ENCODE measurements at regions not wholly inside any gene's neighbourhood (a gene's known extent, or its start where the extent isn't known, plus 50 kb on each side); places are given as distances from the start of the nearest gene placed in this dataset.
"Not testable (repeated sequence)": the region's sequence is repeated elsewhere in the genome, so short reads cannot be mapped to it uniquely, and the experiment has no call there.

DNA sequence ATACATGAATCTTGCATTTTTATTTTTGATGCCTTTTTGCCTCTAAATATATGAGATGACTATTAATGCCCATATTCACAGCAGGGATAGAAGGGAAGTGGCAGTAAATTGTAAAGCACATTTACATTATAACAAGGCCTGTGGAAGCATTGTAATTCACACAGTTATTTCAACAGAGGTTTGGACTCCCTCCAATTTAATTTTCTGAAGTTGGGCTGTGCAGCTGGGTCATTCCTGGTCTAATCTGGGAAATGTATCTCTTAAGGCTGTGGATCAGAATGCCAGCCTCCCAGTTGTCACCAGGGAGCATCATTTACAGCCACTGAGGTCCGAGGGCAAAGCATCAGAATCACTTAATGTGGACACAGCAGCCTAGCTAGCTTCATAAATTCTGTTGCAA is 434.5 kb downstream of the MFSD1 start:
- DNase-seq, result no peak

DNA sequence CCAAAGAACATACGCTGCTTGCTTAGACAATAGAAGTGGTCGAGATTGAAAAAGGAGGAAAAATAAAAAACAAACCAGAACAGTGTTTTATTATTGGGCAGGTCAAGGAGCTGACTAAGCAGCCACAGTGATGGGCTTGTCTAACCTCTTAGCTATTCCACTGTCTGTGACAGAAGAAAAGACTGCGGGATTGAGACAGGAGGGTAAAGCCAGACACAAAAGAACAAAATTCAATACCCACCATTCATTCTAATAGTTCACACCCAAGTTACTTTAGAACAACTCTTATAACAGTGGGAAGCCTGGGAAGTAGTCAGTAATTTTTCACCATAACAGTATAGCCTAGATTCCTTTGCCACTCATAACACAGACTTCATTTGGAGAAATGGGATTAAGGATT is 435.4 kb downstream of the MFSD1 start:
- DNase-seq, result no peak

DNA sequence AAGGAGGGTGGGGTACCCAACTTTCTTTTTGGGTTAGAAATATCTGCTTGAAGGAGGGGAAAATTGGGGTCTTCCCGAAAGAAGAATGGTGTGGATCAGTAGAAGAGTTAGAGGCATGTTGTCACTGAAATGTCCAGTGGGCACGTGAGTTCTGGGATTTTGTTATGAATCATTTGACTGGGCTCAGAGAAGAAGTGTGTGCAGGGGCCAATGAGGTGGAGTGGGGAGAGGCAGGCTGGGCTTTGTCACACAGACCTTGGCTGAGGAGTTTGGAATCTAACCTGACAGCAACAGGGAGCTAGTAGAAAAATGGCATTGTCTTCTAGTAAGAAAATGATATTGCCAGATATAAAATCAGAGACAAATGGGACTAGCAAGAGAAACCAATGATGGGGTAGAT is 436.8 kb downstream of the MFSD1 start:
- no peak for DNase-seq

DNA sequence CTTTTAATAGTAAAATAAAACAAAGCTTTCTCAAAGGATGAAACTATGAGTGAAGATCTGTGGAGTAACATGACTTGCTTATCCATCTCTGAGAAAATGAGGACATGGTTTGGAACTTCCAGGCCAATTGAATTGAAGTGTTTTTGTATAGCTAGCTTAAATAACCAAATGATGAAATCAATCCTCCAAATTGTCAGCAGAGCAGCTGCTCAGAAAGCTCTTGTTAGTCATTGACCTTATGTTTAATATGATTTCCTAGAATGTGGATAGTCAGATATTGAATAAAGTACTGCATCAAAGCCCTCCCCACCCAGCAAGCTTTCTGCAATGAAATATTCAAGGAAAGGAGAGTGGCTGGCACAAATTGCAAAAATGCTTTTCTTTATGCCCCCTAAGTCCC is 437.2 kb downstream of the MFSD1 start:
- no peak for DNase-seq

DNA sequence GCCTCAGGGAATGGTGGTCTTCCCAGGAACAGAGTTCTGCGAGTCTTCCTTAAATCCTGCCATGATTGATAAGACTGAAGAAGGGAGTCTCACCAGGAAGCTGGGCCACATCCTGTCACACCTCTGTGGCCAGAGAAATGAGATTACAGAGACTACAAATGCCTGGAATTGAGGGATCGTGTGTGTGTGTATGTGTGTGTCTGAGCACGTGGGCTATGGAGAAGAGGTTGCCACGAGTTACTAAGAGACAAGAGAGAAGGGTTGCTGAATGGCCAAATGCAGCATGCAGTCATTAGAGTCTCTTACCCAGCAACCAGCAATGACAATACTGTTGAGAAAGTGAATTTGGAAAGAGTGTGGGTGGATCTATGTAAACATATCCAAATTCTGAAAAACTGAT is 443.1 kb downstream of the MFSD1 start:
- no peak for DNase-seq

DNA sequence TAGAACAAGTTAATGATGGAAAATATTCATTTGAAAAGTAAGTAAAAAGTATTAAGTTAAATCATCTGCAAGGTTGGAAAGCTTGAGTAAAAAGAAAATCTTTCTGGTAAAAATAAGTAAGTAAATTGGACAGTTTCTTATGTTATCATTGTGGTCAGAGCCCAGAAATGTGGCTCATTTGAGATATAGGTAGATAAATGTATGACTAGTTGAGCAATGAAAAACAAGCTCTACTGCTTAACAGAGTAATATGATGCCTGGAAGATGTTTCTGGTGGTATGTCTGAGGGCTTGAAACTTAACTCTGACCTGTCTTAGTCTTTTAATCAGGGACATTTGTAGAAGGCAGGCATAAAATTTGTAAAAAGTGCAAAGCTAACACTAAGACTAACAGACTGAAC is 444.0 kb downstream of the MFSD1 start:
- no peak for DNase-seq

DNA sequence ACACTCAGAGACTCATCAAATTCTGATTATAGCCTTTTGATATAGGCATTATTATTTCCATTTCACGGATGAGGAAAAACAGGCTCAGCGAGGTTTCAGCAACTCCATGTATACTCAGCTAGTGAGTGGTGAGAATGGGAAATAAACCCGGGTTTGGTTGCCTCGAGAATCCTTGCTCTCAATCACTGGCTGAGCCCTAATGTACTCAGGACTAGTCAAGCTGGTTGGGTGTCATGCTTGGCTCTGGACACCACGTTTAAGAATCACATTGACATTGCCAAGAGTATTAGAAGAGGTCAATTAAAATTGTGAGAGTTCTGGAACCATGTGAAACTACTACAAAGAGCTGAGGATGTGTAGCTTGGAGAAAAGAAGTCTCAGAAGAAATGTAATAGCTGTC is 444.5 kb downstream of the MFSD1 start:
- no peak for DNase-seq

DNA sequence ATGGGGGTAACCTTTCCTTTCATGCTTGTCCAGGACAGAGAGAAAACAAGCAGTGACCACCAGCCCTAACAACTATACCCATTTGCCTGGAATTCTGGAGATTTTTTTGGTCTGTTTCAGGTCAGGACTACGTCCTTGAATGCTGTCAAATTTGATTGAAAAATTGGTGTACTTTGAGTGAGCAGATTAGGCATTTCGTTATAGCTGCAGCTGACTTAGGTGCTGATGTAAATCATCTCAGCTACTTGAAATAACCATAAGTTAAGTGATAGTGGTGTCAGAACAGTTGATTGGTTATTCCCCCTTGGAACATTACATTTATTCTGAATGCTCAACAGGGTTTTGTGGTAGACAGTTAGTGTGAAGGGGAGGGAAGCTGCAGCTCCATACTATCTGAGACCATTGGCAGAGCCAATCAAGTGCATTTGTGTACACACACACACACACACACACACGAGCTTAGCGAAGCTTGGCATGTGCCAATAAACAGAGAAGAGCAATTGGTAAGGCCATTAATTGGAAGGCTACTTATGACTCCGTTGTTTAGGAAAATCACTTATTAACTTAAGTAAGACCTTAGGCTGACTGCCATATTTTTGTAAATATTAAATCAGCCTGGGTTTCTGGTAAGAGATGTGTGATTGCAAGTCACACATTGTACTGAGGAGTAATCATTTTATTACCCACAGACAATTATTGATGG is 447.8 kb downstream of the MFSD1 start:
- DNase-seq, result no peak

DNA sequence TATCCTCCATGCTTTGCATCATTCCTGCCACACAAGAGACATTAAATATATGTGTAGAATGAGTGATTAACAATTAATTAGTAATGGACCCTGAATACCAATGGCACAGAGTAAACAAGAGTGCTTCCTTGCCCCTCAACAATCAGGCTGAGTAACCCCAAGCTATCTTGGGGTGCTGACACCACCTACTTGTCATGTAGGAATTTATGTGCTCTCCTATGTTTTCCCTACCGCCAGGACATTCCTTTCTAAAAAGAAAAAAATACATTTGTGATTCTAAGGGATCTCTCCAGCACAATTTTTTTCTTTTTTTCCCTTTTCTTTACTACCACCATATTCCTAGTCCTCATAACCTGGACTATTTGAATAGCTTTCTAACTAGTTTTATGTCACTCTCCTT is 449.1 kb downstream of the MFSD1 start:
- no peak for DNase-seq

DNA sequence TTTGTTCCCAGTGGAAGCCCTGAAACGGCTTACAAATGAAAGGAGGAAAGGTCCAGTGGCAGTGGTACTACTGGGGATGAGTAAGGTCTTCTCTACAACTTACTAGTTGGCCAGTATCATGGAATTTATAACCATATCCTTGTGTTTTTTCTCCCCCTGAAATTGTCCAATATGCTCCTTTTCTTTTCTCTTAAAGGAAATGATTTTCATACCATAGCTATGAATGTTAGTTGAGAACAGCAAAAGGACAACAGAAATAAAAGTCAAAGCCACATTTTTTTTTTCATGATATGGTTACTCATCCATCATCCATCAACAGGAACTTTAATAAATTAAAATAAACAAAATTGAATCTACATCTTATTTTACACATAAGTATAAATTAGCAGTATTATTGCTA is 450.4 kb downstream of the MFSD1 start:
- peak; percentile 43 for DNase-seq

DNA sequence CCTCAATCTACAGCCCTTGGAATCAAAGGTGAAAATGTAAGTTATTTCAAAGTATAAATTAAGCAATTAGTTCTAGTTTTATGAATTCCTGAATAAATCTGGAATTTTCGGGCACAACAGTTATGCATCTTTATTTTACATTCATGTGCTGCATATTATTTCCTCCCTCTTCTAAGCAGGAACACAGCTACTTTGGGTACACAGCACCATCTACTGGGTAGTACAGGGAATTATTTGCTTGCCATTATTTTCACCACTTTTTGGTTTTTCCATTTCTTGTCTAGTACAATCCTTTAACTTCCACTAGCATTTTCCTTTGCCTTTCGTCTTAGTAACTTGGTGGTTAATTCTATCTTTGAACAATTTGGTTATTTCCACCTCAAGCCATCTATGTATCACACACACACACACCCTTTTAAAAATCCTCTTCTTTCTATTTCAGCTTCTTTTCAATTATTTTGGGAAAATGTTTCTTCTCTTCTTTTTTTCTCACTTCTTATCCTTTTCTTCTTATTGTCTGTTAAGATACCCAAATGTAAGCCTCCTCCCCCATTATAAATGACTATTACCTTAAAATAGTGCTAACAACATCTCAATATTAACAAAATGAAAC is 451.0 kb downstream of the MFSD1 start:
- DNase-seq, result peak; percentile 88

DNA sequence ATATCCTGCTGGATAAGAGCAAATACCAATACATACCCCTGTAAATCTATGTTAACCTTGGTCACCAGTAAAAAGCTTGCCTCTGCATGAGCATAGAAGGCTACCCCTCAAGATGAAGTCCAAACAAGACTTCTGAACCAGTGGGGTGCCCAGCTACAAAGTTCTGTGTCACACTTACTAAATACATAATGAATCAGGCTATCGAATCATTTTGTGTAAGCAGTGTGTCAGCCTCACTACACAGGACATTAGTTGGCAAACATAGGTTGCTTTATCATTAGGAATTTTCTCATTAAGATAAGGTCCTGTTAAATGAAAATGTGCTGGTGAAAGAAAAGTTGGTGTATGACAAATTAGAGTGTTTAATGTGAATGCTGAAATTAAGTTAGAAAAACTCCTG is 452.0 kb downstream of the MFSD1 start:
- no peak for DNase-seq

DNA sequence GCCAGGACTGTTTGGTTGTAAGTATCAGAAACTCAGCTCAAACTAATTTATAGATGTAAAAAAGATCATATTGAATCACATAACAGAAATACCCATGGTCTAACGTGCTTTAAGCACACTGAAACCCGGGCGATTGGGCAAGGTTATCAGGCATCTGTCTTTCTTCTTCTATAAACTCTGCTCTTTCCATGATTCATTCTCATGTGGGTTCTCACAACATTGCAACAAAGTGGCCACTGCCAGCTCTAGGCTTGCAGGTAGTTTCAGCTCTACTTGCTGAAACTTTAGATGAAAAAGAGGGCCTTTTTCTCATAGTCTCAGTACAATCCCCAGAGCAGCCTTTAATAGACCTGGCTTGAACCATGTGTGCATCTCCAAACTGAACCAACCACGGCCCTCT is 456.1 kb downstream of the MFSD1 start:
- no peak for DNase-seq

DNA sequence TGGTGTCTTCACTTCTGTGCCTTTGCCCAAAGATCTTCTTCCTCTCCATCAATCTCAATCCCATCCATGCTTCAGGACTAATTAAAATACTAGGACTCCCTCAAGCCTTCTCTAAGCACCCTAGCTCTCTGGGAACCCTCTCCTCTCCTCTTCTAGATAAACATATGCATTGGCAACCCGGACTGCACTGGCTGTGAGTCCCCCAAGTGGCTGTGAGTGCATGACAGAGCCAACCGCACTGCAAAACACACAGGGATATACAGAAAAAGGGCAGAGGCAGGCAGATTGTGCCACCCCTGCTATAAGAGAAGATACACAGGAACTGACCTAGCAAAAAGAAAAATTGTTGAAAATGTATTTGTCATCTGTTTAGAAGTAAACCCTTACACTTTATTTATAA is 457.1 kb downstream of the MFSD1 start:
- no peak for DNase-seq

DNA sequence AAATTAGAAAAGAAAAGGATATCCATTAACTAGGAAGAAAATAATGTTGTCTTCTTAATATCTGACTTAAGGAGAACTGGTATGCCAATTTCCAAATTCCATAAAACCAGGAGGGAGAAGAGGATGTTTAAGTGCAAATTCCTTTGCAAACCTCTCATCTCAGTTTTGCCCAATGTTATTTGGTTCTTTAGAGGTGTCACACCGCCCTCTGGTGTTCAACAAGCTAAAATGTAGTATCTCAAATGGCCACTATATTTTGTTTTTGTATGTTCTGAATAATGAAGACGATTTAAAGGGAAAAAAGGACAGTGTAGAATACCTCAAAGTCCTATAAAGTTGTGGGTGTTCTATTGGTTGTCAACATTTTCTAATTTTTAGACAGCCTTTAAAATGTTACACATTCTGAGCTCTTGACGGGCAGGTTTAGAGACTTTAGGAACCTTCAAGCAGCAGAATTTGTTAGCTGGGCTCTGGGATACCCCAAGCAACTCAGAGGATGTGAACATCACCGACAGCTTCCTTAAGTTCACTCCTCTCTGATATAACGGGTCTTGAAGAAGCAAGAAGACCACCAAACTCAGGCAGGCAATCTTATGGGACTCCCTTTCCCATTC is 458.3 kb downstream of the MFSD1 start:
- DNase-seq, result peak; percentile 84

DNA sequence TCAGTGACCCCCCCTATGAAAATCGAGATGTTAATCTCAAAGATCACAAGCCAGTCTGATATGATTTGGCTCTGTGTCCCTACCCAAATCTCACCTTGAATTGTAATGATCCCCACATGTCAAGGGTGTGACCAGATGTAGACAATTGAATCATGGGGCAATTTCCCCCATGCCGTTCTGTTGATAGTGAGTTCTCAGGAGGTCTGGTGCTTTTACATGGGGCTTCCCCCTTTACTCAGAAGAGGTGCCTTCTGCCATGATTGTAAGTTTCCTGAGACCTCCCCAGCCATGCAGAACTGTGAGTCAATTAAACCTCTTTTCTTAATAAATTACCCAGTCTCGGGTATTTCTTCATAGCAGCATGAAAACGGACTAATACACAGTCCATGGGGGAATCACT is 459.5 kb downstream of the MFSD1 start:
- DNase-seq, result not testable (repeated sequence)

DNA sequence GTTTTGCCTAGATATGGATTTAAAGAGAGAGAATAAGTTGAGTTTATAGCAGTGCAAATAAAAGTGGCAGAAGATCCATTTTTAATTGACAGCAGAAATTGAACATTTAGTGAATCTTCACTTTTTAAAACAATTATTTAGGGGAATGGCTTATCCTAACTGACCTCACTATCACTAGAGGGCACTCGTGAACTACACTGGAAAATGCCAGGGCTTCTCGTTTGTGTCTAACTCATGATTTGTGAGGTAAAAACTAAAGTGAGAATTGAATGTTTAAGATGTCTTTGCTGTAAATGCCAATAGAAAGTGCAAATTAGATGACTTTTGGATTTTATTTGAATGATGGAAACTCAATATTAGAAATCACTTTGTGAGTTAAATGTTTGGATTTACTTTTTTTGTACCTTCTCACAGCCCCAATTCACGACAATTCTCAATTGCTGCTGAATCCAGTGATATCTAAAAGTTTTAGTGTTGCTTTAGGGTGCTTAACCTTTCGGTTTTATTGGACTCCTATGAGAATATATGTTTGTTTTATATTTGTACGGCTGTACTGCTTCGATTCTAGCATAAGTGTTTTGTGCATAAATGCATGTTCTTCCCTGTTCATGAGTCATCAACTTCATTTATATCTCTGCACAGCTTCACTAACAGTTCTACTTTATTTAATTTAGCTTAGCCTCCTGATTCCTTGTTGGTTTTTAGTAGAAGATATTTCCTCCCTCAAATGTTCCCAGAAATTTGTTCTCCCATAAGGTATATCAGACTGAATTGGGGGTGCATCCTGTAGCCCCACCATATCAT is 462.1 kb downstream of the MFSD1 start:
- DNase-seq, result peak; percentile 78

DNA sequence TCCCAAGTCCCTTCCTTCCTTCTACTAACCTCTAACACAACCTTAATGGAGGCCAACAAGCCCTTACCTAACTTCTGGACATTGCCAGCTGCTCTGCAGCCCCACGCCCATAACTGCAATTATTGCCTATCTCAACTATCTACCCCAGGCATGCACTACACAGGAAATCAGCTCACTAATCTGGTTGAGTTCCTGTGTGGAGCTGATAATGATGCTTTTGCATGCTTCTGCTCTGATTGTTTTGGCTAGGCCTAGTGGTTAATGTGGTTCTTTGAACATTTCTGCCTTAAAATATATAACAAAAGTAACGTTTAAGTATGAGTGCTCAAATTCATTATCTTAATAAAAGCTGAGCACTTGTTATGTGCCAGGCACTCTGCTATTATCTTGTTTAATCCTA is 463.9 kb downstream of the MFSD1 start:
- DNase-seq, result peak; percentile 11

DNA sequence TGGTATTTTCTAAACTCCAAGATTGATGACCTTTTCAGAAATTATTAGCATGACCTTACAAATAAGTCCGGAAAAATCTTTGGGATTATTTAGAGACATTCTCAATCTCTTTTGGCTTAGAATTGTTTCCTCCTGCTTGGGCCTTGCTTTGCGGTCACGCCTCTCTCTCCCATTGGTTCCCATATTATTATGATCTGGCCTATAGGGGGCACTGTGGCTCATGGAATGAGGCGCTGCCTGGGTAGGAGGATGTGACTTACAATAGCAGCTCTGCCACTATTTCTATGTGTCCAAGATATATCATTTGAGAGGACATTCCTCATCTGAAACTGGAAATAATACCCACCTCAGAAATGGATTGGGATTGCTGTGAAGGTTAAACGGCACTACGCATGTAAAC is 464.9 kb downstream of the MFSD1 start:
- peak; percentile 47 for DNase-seq

DNA sequence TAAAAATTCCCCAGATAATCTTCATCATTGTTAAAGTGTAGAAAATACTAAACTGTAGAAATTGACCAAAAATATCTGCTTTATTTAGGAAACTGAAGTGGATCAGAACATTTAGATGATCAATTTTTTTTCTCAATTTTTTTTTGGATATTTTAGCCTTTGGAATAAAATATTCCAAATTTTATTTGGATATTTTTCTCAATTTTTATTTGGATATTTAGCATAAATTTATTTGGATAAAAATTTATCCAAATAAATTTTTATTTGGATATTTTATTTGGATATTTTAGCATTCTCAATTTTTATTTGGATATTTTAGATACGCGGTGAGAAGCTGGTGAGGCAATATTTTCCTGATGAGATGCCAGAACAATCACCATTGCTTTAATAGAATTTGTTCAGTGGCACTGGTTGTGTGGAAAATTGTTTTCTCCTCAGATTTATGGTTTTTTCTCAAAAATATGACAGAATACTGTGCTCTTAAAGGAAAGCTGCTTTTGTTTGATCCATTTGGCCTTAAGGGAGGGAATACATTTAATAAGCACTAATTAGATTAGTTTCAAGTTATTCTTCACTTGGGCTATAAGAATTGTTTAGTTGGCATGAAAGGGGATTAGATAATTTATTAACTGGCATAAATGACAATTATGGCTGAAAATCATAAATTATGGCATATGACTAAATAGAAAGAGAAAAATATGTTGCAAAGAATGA is 470.1 kb downstream of the MFSD1 start:
- DNase-seq, result no peak

DNA sequence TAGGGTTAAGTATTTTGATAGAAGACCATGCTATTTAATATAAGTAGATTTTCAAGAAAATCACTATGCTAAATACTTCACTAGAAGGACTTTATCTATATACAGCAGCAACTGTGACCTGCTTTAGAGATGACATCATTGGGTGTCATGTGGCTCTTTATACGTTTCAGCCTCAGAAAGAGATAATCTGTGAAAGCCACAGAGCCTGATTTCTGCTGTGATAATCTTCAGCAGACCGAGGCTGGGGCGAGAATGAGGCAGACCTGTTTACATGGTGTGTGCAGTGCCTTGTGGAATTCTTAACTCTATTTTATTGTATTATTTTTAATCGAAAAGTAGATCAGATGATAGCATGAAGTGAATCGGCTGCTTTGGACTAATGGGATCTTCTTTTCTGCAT is 471.2 kb downstream of the MFSD1 start:
- DNase-seq, result no peak

DNA sequence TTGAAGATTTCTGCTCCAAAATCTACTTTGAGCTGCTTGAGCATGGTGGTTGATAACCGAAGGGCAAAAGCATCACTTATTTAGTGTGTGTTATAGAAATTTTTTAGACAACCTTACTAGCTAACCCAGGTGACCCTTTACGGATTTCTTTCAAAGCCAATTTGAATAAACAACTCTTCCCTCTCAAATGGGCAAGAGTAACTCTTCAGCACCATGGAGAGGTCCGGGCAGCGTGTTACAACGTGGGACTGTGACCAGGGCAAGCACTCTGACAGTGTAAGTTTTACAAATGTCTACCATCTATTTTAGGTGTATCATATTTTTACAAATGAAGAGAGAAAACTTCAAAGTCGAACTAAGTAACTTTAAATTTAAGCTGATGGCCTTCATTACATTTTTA is 471.8 kb downstream of the MFSD1 start:
- DNase-seq, result peak; percentile 79

DNA sequence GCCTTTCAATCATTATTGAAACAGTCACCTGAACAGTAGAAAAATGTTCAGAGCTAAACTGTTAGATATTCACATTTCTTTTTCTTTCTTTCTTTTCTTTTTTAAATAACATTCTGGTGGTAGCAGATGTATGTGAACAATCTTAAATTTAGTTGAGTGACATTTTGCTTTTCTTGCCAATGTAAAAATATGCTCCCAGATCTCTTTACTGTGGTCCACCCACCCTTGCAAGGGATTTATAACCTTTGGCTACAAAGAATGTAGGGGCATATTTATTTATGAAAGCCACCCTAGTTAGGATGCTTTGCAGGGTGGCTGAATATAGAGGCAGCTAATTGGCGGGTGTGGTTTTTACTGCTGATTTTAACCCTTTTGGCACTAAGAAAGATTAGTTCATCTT is 473.9 kb downstream of the MFSD1 start:
- DNase-seq, result no peak

All from dermis blood vessel endothelial cell (primary cell).